GM12878 (cell line): ENCODE measurements at regions not wholly inside any gene's neighbourhood (a gene's known extent, or its start where the extent isn't known, plus 50 kb on each side); places are given as distances from the start of the nearest gene placed in this dataset.

Source experiments
- ATAC-seq: fragments of 200-7000 bp; cut with Tn5 transposase; 3 replicates; pipeline ENCODE4 v1.9.1; 2020; ENCODE audit warnings: mild to moderate bottlenecking, moderate library complexity
- BruUV-seq: library from RNA; stranded (reverse); fragments of 400-500 nt; replicated peaks from 2 replicates; lab custom pipeline; 2021; lab: Mats Ljungman, UMichigan
- CTCF ChIA-PET: fragments of 300-600 bp; sonication (Branson Sonifier 250); formaldehyde crosslinking; extraction: SDS; loops from one replicate; lab custom pipeline; 2021; ENCODE audit warnings: inconsistent platforms; lab: Yijun Ruan, JAX
- POLR2A ChIA-PET: fragments of 350-600 bp; formaldehyde crosslinking; extraction: SDS; loops from one replicate; lab custom pipeline; 2021; ENCODE audit warnings: inconsistent platforms; lab: Charles Lee
- RAD21 ChIA-PET: fragments of 300-600 bp; sonication (Branson Sonifier 250); formaldehyde crosslinking; loops from one replicate; lab custom pipeline; 2023; ENCODE audit warnings: antibody characterized with exemption; ENCODE audit not compliant: unreplicated experiment; lab: Charles Lee
- SMC1A ChIA-PET: fragments of 300-600 bp; sonication (Branson Sonifier 250); formaldehyde crosslinking; loops from one replicate; lab custom pipeline; 2023; ENCODE audit not compliant: unreplicated experiment, uncharacterized antibody; lab: Charles Lee
- DNase-seq: peaks from one replicate; pipeline ENCODE4 v3.0.0-alpha.2; 2011; ENCODE audit warnings: low read depth, low spot score
- FAIRE-seq: peaks from 3 replicates; lab custom pipeline; 2011; peaks lifted over from hg19 to GRCh38; lab: Jason Lieb, UNC
- H2AFZ ChIP-seq: 2 replicates; pipeline ENCODE4 v1.6.0; 2011; ENCODE audit warnings: low read depth, low read length, control low read depth; ENCODE audit not compliant: control insufficient read depth
- H3K27ac ChIP-seq: 2 replicates; pipeline ENCODE4 v1.5.1; 2011; ENCODE audit warnings: control low read depth; ENCODE audit not compliant: control insufficient read depth, insufficient read depth
- H3K27me3 ChIP-seq, 2 experiments: replicated peaks in 1 of 2; 2 replicates each; pipeline versions ENCODE4 v1.6.0 to v1.6.1; 2011; ENCODE audit warnings: low read length in 1 of 2; ENCODE audit not compliant: control insufficient read depth in 2 of 2, insufficient read depth in 2 of 2
- H3K36me3 ChIP-seq, 2 experiments: 2 replicates each; pipeline ENCODE4 v1.5.1; 2011; ENCODE audit warnings: low read length in 1 of 2; ENCODE audit not compliant: control insufficient read depth in 2 of 2, insufficient read depth in 2 of 2
- H3K4me1 ChIP-seq: 2 replicates; pipeline ENCODE4 v1.6.1; 2011; ENCODE audit warnings: mild to moderate bottlenecking, low read length, moderate library complexity, mixed read lengths; ENCODE audit not compliant: control insufficient read depth, insufficient read depth
- H3K4me2 ChIP-seq: 2 replicates; pipeline ENCODE4 v1.6.0; 2011; ENCODE audit warnings: control low read depth; ENCODE audit not compliant: control insufficient read depth, insufficient read depth
- H3K4me3 ChIP-seq: fragments of 200-600 bp; sonication (generic); 2 replicates; pipeline ENCODE4 v1.5.1; 2016
- H3K79me2 ChIP-seq: 2 replicates; pipeline ENCODE4 v1.6.0; 2011; ENCODE audit warnings: low read length; ENCODE audit not compliant: control insufficient read depth, insufficient read depth
- H3K9ac ChIP-seq: 2 replicates; pipeline ENCODE4 v1.8.0; 2011; ENCODE audit warnings: low read length, control low read depth, mixed read lengths; ENCODE audit not compliant: control insufficient read depth, insufficient read depth
- H3K9me3 ChIP-seq: replicated peaks from 3 replicates; pipeline ENCODE4 v1.5.1; 2011; ENCODE audit warnings: mild to moderate bottlenecking, low read length; ENCODE audit not compliant: control insufficient read depth, insufficient read depth
- H4K20me1 ChIP-seq: 2 replicates; pipeline ENCODE4 v1.6.0; 2011; ENCODE audit not compliant: control insufficient read depth, insufficient read depth
- CHD2 ChIP-seq: IDR thresholded peaks from 2 replicates; pipeline ENCODE4 v1.6.1; 2011; ENCODE audit warnings: low read depth, low read length, improper control_type of control experiment, borderline replicate concordance
- EGR1 ChIP-seq, 2 experiments: IDR thresholded peaks; 1 replicate in 1 of 2; 2 replicates in 1 of 2; pipeline ENCODE4 v1.6.1; 2011 to 2012; ENCODE audit warnings: low read depth in 2 of 2, low read length in 2 of 2, borderline replicate concordance in 1 of 2, mild to moderate bottlenecking in 1 of 2, moderate library complexity in 1 of 2
- FOXM1 ChIP-seq: IDR thresholded peaks from 2 replicates; pipeline ENCODE4 v1.6.1; 2012; ENCODE audit warnings: low read depth, mild to moderate bottlenecking, inconsistent platforms, low read length, moderate library complexity
- IKZF2 ChIP-seq, 2 experiments: fragments of 450-650 bp; IDR thresholded peaks; 2 replicates each; pipeline ENCODE4 v1.6.1; 2017; ENCODE audit warnings: mild to moderate bottlenecking in 2 of 2, moderate library complexity in 2 of 2
- POLR2AphosphoS5 ChIP-seq: IDR thresholded peaks from 2 replicates; pipeline ENCODE4 v1.6.1; 2011; ENCODE audit warnings: mild to moderate bottlenecking, low read length, inconsistent platforms
- RBBP5 ChIP-seq: fragments of 200-600 bp; sonication (generic); conservative IDR thresholded peaks from 2 replicates; pipeline ENCODE4 v1.6.1; 2016
- RCOR1 ChIP-seq: conservative IDR thresholded peaks from 2 replicates; pipeline ENCODE4 v1.6.1; 2012; ENCODE audit warnings: low read depth, low read length, improper control_type of control experiment
- RFX5 ChIP-seq: IDR thresholded peaks from 2 replicates; pipeline ENCODE4 v1.6.1; 2011; ENCODE audit warnings: low read depth, low read length, improper control_type of control experiment
- SIX5 ChIP-seq: IDR thresholded peaks from 2 replicates; pipeline ENCODE4 v1.6.1; 2011; ENCODE audit warnings: mild to moderate bottlenecking, low read depth, low read length, moderate library complexity; ENCODE audit not compliant: severe bottlenecking
- SMAD1 ChIP-seq: fragments of 450-650 bp; IDR thresholded peaks from 2 replicates; pipeline ENCODE4 v1.6.1; 2018; ENCODE audit warnings: mild to moderate bottlenecking, low read depth; ENCODE audit not compliant: partially characterized antibody
- SMAD5 ChIP-seq: IDR thresholded peaks from 2 replicates; pipeline ENCODE4 v1.6.1; 2016; ENCODE audit warnings: antibody characterized with exemption, low read depth
- TARDBP ChIP-seq: IDR thresholded peaks from 2 replicates; pipeline ENCODE4 v1.6.1; 2016; ENCODE audit warnings: borderline replicate concordance
- ZNF24 ChIP-seq: fragments of 450-650 bp; IDR thresholded peaks from 2 replicates; pipeline ENCODE4 v1.6.1; 2017; ENCODE audit warnings: antibody characterized with exemption, mild to moderate bottlenecking
- WGBS: methylation state at CpG from one replicate; pipeline ENCODE4 v1.1.6; 2016; ENCODE audit warnings: low lambda C conversion rate; ENCODE audit not compliant: insufficient replicate concordance, insufficient coverage; ENCODE audit errors: missing lambda C conversion rate; 5-methylcytosine and 5-hydroxymethylcytosine counted together
- in situ Hi-C: fragments of 300-500 bp; cut with MboI; formaldehyde crosslinking; loops from 9 replicates; pipeline ENCODE4 v1.14.3; 2018; ENCODE audit warnings: mixed read lengths
- intact Hi-C: fragments of 100-400 bp; cut with micrococcal nuclease; formaldehyde crosslinking; loops from one replicate; pipeline ENCODE4 v1.14.2; 2022; ENCODE audit not compliant: unreplicated experiment
- TF ChIP-seq, protein P1 (sequence below): IDR thresholded peaks from 2 replicates; pipeline ENCODE4 v1.6.1; 2011; ENCODE audit warnings: low read depth, mild to moderate bottlenecking, low read length, moderate library complexity, borderline replicate concordance; ENCODE audit errors: extremely low read depth
- TF ChIP-seq, protein P2 (sequence below): fragments of 450-650 bp; IDR thresholded peaks from 2 replicates; pipeline ENCODE4 v1.6.1; 2018; ENCODE audit warnings: mild to moderate bottlenecking, low read depth, moderate library complexity; ENCODE audit not compliant: partially characterized antibody
- TF ChIP-seq, protein P3 (sequence below): fragments of 450-650 bp; conservative IDR thresholded peaks from 2 replicates; pipeline ENCODE4 v1.6.1; 2017; ENCODE audit warnings: mild to moderate bottlenecking, moderate library complexity

DNA sequence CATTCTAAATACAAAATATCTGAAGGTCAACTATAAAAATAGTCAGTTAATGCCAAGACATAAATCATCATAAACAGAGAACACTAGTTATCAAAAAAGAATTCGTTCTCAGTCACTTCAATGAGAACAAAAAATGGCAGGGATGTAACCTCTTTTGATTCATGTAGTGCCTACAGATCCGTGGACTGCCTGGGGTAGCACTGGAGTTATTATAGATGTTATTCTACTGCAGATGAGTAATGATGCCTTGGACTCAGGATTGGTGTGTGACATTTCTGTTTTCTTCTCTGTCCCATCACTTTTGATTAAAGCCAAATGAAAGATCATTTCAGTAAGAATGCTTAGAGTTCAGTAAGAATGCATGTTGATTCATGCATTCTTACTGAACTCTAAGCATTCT lies 440.4 kb downstream of the FAM133A start:
- Histone ChIP-seq H3K4me2 (no peak overlapping the region), H3K27ac (no peak overlapping the region), H3K27me3 (no peaks in the 10 kb centered on the region), H3K4me3 (no peak overlapping the region), H2AFZ (no peak overlapping the region), H3K9me3 (no peaks in the 10 kb centered on the region), H3K36me3 (no peaks in the 10 kb centered on the region), H4K20me1 (no peaks in the 10 kb centered on the region), H3K79me2 (no peaks in the 10 kb centered on the region), H3K4me1 (no peaks in the 10 kb centered on the region), H3K9ac (no peak overlapping the region)
- TF ChIP-seq, protein P1, sequence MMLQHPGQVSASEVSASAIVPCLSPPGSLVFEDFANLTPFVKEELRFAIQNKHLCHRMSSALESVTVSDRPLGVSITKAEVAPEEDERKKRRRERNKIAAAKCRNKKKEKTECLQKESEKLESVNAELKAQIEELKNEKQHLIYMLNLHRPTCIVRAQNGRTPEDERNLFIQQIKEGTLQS: no peak
- no peak for TF ChIP-seq IKZF2 (IDR thresholded peaks at IDR 0.05)
- TF ChIP-seq RBBP5: no peak
- TF ChIP-seq TARDBP: no peak
- no peak for TF ChIP-seq RCOR1
- no peak for TF ChIP-seq EGR1 (IDR thresholded peaks at IDR 0.05; ENCODE audit: borderline replicate concordance in 1 of 2, low read depth in 2 of 2, low read length in 2 of 2)
- no peak for TF ChIP-seq POLR2AphosphoS5
- no peak for TF ChIP-seq RFX5
- TF ChIP-seq, protein P2, sequence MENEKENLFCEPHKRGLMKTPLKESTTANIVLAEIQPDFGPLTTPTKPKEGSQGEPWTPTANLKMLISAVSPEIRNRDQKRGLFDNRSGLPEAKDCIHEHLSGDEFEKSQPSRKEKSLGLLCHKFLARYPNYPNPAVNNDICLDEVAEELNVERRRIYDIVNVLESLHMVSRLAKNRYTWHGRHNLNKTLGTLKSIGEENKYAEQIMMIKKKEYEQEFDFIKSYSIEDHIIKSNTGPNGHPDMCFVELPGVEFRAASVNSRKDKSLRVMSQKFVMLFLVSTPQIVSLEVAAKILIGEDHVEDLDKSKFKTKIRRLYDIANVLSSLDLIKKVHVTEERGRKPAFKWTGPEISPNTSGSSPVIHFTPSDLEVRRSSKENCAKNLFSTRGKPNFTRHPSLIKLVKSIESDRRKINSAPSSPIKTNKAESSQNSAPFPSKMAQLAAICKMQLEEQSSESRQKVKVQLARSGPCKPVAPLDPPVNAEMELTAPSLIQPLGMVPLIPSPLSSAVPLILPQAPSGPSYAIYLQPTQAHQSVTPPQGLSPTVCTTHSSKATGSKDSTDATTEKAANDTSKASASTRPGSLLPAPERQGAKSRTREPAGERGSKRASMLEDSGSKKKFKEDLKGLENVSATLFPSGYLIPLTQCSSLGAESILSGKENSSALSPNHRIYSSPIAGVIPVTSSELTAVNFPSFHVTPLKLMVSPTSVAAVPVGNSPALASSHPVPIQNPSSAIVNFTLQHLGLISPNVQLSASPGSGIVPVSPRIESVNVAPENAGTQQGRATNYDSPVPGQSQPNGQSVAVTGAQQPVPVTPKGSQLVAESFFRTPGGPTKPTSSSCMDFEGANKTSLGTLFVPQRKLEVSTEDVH: no peak
- no peak for TF ChIP-seq CHD2
- no peak for TF ChIP-seq SIX5
- TF ChIP-seq FOXM1: no peak
- no peak for TF ChIP-seq SMAD5
- TF ChIP-seq, protein P3, sequence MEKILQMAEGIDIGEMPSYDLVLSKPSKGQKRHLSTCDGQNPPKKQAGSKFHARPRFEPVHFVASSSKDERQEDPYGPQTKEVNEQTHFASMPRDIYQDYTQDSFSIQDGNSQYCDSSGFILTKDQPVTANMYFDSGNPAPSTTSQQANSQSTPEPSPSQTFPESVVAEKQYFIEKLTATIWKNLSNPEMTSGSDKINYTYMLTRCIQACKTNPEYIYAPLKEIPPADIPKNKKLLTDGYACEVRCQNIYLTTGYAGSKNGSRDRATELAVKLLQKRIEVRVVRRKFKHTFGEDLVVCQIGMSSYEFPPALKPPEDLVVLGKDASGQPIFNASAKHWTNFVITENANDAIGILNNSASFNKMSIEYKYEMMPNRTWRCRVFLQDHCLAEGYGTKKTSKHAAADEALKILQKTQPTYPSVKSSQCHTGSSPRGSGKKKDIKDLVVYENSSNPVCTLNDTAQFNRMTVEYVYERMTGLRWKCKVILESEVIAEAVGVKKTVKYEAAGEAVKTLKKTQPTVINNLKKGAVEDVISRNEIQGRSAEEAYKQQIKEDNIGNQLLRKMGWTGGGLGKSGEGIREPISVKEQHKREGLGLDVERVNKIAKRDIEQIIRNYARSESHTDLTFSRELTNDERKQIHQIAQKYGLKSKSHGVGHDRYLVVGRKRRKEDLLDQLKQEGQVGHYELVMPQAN: no peak
- no peak for TF ChIP-seq SMAD1
- TF ChIP-seq ZNF24: no peak
- intact Hi-C loops (no loop called here), in situ Hi-C loops (no loop called here)
- SMC1A ChIA-PET: no interaction called here
- no peak for FAIRE-seq
- BruUV-seq: no TSS peak
- WGBS: 3% methylated on average over 2 of the region's 2 CpGs
- POLR2A ChIA-PET: no interaction called here
- RAD21 ChIA-PET: no interaction called here
- CTCF ChIA-PET: no interaction called here
- no peak for DNase-seq
- no peak for ATAC-seq
